ES-I3 (cell line): ENCODE measurements at regions not wholly inside any gene's neighbourhood (a gene's known extent, or its start where the extent isn't known, plus 50 kb on each side); places are given as distances from the start of the nearest gene placed in this dataset.

ENCODE experiments used
- H3K36me3 ChIP-seq: 2 replicates; pipeline ENCODE4 v1.6.1; 2013; ENCODE audit warnings: mild to moderate bottlenecking, low read length, control low read depth, moderate library complexity; ENCODE audit not compliant: insufficient read depth
- H3K4me1 ChIP-seq: 2 replicates; pipeline ENCODE4 v1.6.1; 2013; ENCODE audit warnings: mild to moderate bottlenecking, control low read depth, low read length; ENCODE audit not compliant: insufficient read depth
- H3K9ac ChIP-seq: 2 replicates; pipeline ENCODE4 v1.6.1; 2013; ENCODE audit warnings: low read depth, mild to moderate bottlenecking, low read length, moderate library complexity
- H3K9me3 ChIP-seq: 2 replicates; pipeline ENCODE4 v1.6.1; 2013; ENCODE audit warnings: mild to moderate bottlenecking, low read length, moderate library complexity; ENCODE audit not compliant: control insufficient read depth, insufficient read depth

- H3K9ac ChIP-seq, result no peak overlapping the region
- H3K36me3 ChIP-seq, result no peaks in the 10 kb centered on the region
- H3K4me1 ChIP-seq, result no peaks in the 10 kb centered on the region
- H3K9me3 ChIP-seq, result peaks cover 2% of the 10 kb centered on the region; the same call in 1 of the 2 replicates
These were observed 724.7 kb upstream of the RAB6C start for GRCh38 chr2:129254718-129255117.

GRCh38 chr2:129255610-129256313 lies 723.7 kb upstream of the RAB6C start:
- Histone ChIP-seq H3K9ac (no peak overlapping the region), H3K9me3 (peaks cover 2% of the 10 kb centered on the region; the same call in 1 of the 2 replicates), H3K36me3 (no peaks in the 10 kb centered on the region), H3K4me1 (no peaks in the 10 kb centered on the region)

- Histone ChIP-seq H3K9me3 (peaks cover 2% of the 10 kb centered on the region; the same call in 1 of the 2 replicates), H3K36me3 (no peaks in the 10 kb centered on the region), H3K9ac (no peak overlapping the region), H3K4me1 (no peaks in the 10 kb centered on the region)
These were observed 722.8 kb upstream of the RAB6C start for GRCh38 chr2:129256642-129257041.

GRCh38 chr2:129262934-129263333 lies 716.5 kb upstream of the RAB6C start:
- Histone ChIP-seq H3K4me1 (no peaks in the 10 kb centered on the region), H3K36me3 (no peaks in the 10 kb centered on the region), H3K9ac (no peak overlapping the region), H3K9me3 (peaks cover 2% of the 10 kb centered on the region)

GRCh38 chr2:129263939-129264338 lies 715.5 kb upstream of the RAB6C start:
- Histone ChIP-seq H3K9ac (no peak overlapping the region), H3K9me3 (peaks cover 1% of the 10 kb centered on the region), H3K36me3 (no peaks in the 10 kb centered on the region), H3K4me1 (no peaks in the 10 kb centered on the region)

GRCh38 chr2:129267559-129267958 lies 711.9 kb upstream of the RAB6C start:
- Histone ChIP-seq H3K36me3 (no peaks in the 10 kb centered on the region), H3K9ac (no peak overlapping the region), H3K9me3 (no peaks in the 10 kb centered on the region; the same call in none of the 2 replicates), H3K4me1 (no peaks in the 10 kb centered on the region)

GRCh38 chr2:129273266-129274037 lies 706.0 kb upstream of the RAB6C start:
- no peaks in the 10 kb centered on the region for H3K4me1 ChIP-seq
- H3K36me3 ChIP-seq, result no peaks in the 10 kb centered on the region
- H3K9ac ChIP-seq, result no peak overlapping the region
- H3K9me3 ChIP-seq, result no peaks in the 10 kb centered on the region

GRCh38 chr2:129274038-129274415 lies 705.4 kb upstream of the RAB6C start:
- no peak overlapping the region for H3K9ac ChIP-seq
- no peaks in the 10 kb centered on the region for H3K36me3 ChIP-seq
- no peaks in the 10 kb centered on the region for H3K4me1 ChIP-seq
- no peaks in the 10 kb centered on the region for H3K9me3 ChIP-seq

- Histone ChIP-seq H3K4me1 (no peaks in the 10 kb centered on the region), H3K36me3 (no peaks in the 10 kb centered on the region), H3K9ac (no peak overlapping the region), H3K9me3 (no peaks in the 10 kb centered on the region)
These were observed 704.5 kb upstream of the RAB6C start for GRCh38 chr2:129274918-129275317.

GRCh38 chr2:129275706-129276105 lies 703.8 kb upstream of the RAB6C start:
- no peaks in the 10 kb centered on the region for H3K36me3 ChIP-seq
- H3K9ac ChIP-seq, result no peak overlapping the region
- no peaks in the 10 kb centered on the region for H3K4me1 ChIP-seq
- H3K9me3 ChIP-seq, result no peaks in the 10 kb centered on the region

- Histone ChIP-seq H3K4me1 (no peaks in the 10 kb centered on the region), H3K9me3 (no peaks in the 10 kb centered on the region), H3K36me3 (no peaks in the 10 kb centered on the region), H3K9ac (no peak overlapping the region)
These were observed 702.4 kb upstream of the RAB6C start for GRCh38 chr2:129276978-129277584.

- H3K4me1 ChIP-seq, result no peaks in the 10 kb centered on the region
- H3K9me3 ChIP-seq, result no peaks in the 10 kb centered on the region
- H3K9ac ChIP-seq, result no peak overlapping the region
- H3K36me3 ChIP-seq, result no peaks in the 10 kb centered on the region
These were observed 701.9 kb upstream of the RAB6C start for GRCh38 chr2:129277585-129277981.

- H3K9ac ChIP-seq, result no peak overlapping the region
- H3K36me3 ChIP-seq, result no peaks in the 10 kb centered on the region
- H3K9me3 ChIP-seq, result no peaks in the 10 kb centered on the region
- H3K4me1 ChIP-seq, result no peaks in the 10 kb centered on the region
These were observed 697.5 kb upstream of the RAB6C start for GRCh38 chr2:129281791-129282530.

- no peak overlapping the region for H3K9ac ChIP-seq
- H3K9me3 ChIP-seq, result no peaks in the 10 kb centered on the region
- H3K36me3 ChIP-seq, result no peaks in the 10 kb centered on the region
- no peaks in the 10 kb centered on the region for H3K4me1 ChIP-seq
These were observed 694.5 kb upstream of the RAB6C start for GRCh38 chr2:129285012-129285411.
